Caco-2 (cell line): ENCODE measurements at regions not wholly inside any gene's neighbourhood (a gene's known extent, or its start where the extent isn't known, plus 50 kb on each side); places are given as distances from the start of the nearest gene placed in this dataset.

Experiments
- BruUV-seq: library from RNA; stranded (reverse); fragments of 400-500 nt; replicated peaks from 2 replicates; lab custom pipeline; 2021; lab: Mats Ljungman, UMichigan
- CTCF ChIA-PET: fragments of 300-600 bp; sonication (Branson Sonifier 250); formaldehyde crosslinking; loops from one replicate; lab custom pipeline; 2022; ENCODE audit warnings: antibody characterized with exemption; lab: Charles Lee
- POLR2A ChIA-PET: fragments of 300-600 bp; sonication (Branson Sonifier 250); formaldehyde crosslinking; loops from one replicate; lab custom pipeline; 2022; ENCODE audit warnings: antibody characterized with exemption; lab: Charles Lee
- DNase-seq, 2 experiments: peaks; one replicate each; pipeline versions ENCODE4 v3.0.0 to v3.0.0-alpha.2; 2020 to 2022
- H3K27me3 ChIP-seq: replicated peaks from 2 replicates; pipeline ENCODE4 v1.6.0; 2011; ENCODE audit warnings: low read length; ENCODE audit not compliant: control insufficient read depth, insufficient read depth
- H3K36me3 ChIP-seq: 2 replicates; pipeline ENCODE4 v1.5.1; 2011; ENCODE audit warnings: low read length; ENCODE audit not compliant: control insufficient read depth, insufficient read depth
- H3K4me1 ChIP-seq: fragments of 250-450 bp; sonication (Bioruptor Pico); 2 replicates; pipeline ENCODE4 v1.5.1; 2020; ENCODE audit warnings: mild to moderate bottlenecking
- H3K4me3 ChIP-seq: 2 replicates; pipeline ENCODE4 v1.5.1; 2011; ENCODE audit warnings: low read depth, mild to moderate bottlenecking, control low read depth, low read length
- H3K9me3 ChIP-seq: fragments of 250-450 bp; sonication (Bioruptor Pico); 2 replicates; pipeline ENCODE4 v1.5.1; 2020; ENCODE audit warnings: mild to moderate bottlenecking, moderate library complexity
- H3K27ac Mint-ChIP-seq: one replicate; pipeline ENCODE4 v1.8.0; 2022; ENCODE audit warnings: mixed read lengths; ENCODE audit not compliant: unreplicated experiment
- H3K27me3 Mint-ChIP-seq: one replicate; pipeline ENCODE4 v1.8.0; 2022; ENCODE audit warnings: mixed read lengths; ENCODE audit not compliant: insufficient read depth, unreplicated experiment
- H3K36me3 Mint-ChIP-seq: one replicate; pipeline ENCODE4 v1.8.0; 2022; ENCODE audit warnings: mild to moderate bottlenecking, mixed read lengths; ENCODE audit not compliant: insufficient read depth, unreplicated experiment
- H3K4me1 Mint-ChIP-seq: one replicate; pipeline ENCODE4 v1.8.0; 2022; ENCODE audit warnings: low read depth, mixed read lengths; ENCODE audit not compliant: unreplicated experiment
- H3K4me3 Mint-ChIP-seq: one replicate; pipeline ENCODE4 v1.8.0; 2022; ENCODE audit warnings: mild to moderate bottlenecking, moderate library complexity, mixed read lengths; ENCODE audit not compliant: unreplicated experiment
- H3K9me3 Mint-ChIP-seq: one replicate; pipeline ENCODE4 v1.8.0; 2022; ENCODE audit warnings: mixed read lengths; ENCODE audit not compliant: unreplicated experiment
- intact Hi-C: fragments of 100-400 bp; cut with micrococcal nuclease; formaldehyde crosslinking; loops from one replicate; pipeline ENCODE4 v1.10.0; 2022; ENCODE audit not compliant: unreplicated experiment
- TF ChIP-seq, protein P1 (sequence below), 2 experiments: fragments of 200-600 bp in 1 of 2; IDR thresholded peaks; 1 replicate in 1 of 2; 2 replicates in 1 of 2; pipeline versions ENCODE4 v1.5.1 to v1.8.0; 2011 to 2022; ENCODE audit warnings: antibody characterized with exemption in 1 of 2, control low read depth in 1 of 2, inconsistent platforms in 1 of 2, low read depth in 1 of 2, low read length in 1 of 2, mild to moderate bottlenecking in 1 of 2, moderate library complexity in 1 of 2; ENCODE audit not compliant: insufficient read depth in 1 of 2, severe bottlenecking in 1 of 2, unreplicated experiment in 1 of 2

- H3K4me1 ChIP-seq, result no peaks in the 10 kb centered on the region
Measured at GRCh38 chr2:146777181-146777580, 1067.6 kb upstream of the ACVR2A start.

GRCh38 chr2:146776596-146776995 is 1068.2 kb upstream of the ACVR2A start:
- no peaks in the 10 kb centered on the region for H3K36me3 ChIP-seq
- Mint-ChIP-seq H3K36me3 (no peaks in the 10 kb centered on the region), H3K4me3 (no peak overlapping the region), H3K27ac (no peak overlapping the region), H3K9me3 (no peaks in the 10 kb centered on the region), H3K4me1 (no peaks in the 10 kb centered on the region), H3K27me3 (no peaks in the 10 kb centered on the region)
- H3K4me3 ChIP-seq, result no peak overlapping the region
- POLR2A ChIA-PET, result no interaction called here
- TF ChIP-seq, protein P1, sequence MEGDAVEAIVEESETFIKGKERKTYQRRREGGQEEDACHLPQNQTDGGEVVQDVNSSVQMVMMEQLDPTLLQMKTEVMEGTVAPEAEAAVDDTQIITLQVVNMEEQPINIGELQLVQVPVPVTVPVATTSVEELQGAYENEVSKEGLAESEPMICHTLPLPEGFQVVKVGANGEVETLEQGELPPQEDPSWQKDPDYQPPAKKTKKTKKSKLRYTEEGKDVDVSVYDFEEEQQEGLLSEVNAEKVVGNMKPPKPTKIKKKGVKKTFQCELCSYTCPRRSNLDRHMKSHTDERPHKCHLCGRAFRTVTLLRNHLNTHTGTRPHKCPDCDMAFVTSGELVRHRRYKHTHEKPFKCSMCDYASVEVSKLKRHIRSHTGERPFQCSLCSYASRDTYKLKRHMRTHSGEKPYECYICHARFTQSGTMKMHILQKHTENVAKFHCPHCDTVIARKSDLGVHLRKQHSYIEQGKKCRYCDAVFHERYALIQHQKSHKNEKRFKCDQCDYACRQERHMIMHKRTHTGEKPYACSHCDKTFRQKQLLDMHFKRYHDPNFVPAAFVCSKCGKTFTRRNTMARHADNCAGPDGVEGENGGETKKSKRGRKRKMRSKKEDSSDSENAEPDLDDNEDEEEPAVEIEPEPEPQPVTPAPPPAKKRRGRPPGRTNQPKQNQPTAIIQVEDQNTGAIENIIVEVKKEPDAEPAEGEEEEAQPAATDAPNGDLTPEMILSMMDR (IDR thresholded peaks at IDR 0.05; ENCODE audit: insufficient read depth in 1 of 2, low read depth in 1 of 2, low read length in 1 of 2, severe bottlenecking in 1 of 2, unreplicated experiment in 1 of 2), result no peak
- H3K27me3 ChIP-seq, result no peaks in the 10 kb centered on the region
- no peaks in the 10 kb centered on the region; the same call in 1 of the 2 replicates for H3K9me3 ChIP-seq
- intact Hi-C loops, result no loop called here
- no peaks in the 10 kb centered on the region for H3K4me1 ChIP-seq
- CTCF ChIA-PET, result no interaction called here
- BruUV-seq, result no TSS peak
- no peak for DNase-seq

More at GRCh38 chr2:146777181-146777580, 1067.6 kb upstream of the ACVR2A start:
- no peaks in the 10 kb centered on the region for H3K36me3 ChIP-seq
- no peaks in the 10 kb centered on the region for H3K27me3 Mint-ChIP-seq
- no peaks in the 10 kb centered on the region for H3K4me1 Mint-ChIP-seq
- no peak for DNase-seq
- H3K4me3 ChIP-seq, result no peak overlapping the region
- TF ChIP-seq, protein P1 (IDR thresholded peaks at IDR 0.05; ENCODE audit: insufficient read depth in 1 of 2, low read depth in 1 of 2, low read length in 1 of 2, severe bottlenecking in 1 of 2, unreplicated experiment in 1 of 2), result no peak
- no peaks in the 10 kb centered on the region for H3K9me3 Mint-ChIP-seq
- no peaks in the 10 kb centered on the region for H3K27me3 ChIP-seq
- BruUV-seq, result no TSS peak
- H3K9me3 ChIP-seq, result no peaks in the 10 kb centered on the region; the same call in 1 of the 2 replicates
- no peaks in the 10 kb centered on the region for H3K36me3 Mint-ChIP-seq
- no peak overlapping the region for H3K4me3 Mint-ChIP-seq
- ChIA-PET CTCF (no interaction called here), POLR2A (no interaction called here)
- intact Hi-C loops, result no loop called here
- H3K27ac Mint-ChIP-seq, result no peak overlapping the region

DNA sequence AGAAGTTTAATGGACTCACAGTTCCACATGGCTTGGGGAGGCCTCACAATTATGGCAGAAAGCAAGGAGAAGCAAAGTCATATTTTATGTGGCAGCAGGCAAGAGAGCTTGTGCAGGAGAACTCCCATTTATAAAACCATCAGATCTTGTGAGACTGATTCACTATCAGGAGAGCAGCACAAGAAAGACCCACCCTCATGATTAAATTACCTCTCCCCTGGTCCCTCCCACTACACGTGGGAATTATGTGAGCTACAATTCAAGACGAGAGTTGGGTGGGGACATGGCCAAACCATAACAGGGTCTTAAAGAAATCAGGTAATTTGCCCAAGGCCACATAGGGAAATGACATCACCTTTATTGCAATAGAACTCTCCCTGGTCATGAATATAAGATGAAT is 1073.3 kb upstream of the ACVR2A start:
- POLR2A ChIA-PET, result no interaction called here
- Histone ChIP-seq H3K4me3 (no peak overlapping the region), H3K27me3 (no peaks in the 10 kb centered on the region), H3K4me1 (no peaks in the 10 kb centered on the region), H3K36me3 (no peaks in the 10 kb centered on the region), H3K9me3 (no peaks in the 10 kb centered on the region; the same call in 1 of the 2 replicates)
- no peaks in the 10 kb centered on the region for H3K9me3 Mint-ChIP-seq
- intact Hi-C loops, result no loop called here
- no peak for DNase-seq
- no peaks in the 10 kb centered on the region for H3K36me3 Mint-ChIP-seq
- no peaks in the 10 kb centered on the region for H3K27me3 Mint-ChIP-seq
- no TSS peak for BruUV-seq
- no peak overlapping the region for H3K4me3 Mint-ChIP-seq
- CTCF ChIA-PET, result no interaction called here
- TF ChIP-seq, protein P1 (IDR thresholded peaks at IDR 0.05; ENCODE audit: insufficient read depth in 1 of 2, low read depth in 1 of 2, low read length in 1 of 2, severe bottlenecking in 1 of 2, unreplicated experiment in 1 of 2), result no peak
- no peak overlapping the region for H3K27ac Mint-ChIP-seq
- H3K4me1 Mint-ChIP-seq, result no peaks in the 10 kb centered on the region
